ENCODE measurements at regions not wholly inside any gene's neighbourhood (a gene's known extent, or its start where the extent isn't known, plus 50 kb on each side); places are given as distances from the start of the nearest gene placed in this dataset.
"Not testable (repeated sequence)": the region's sequence is repeated elsewhere in the genome, so short reads cannot be mapped to it uniquely, and the experiment has no call there.

DNA sequence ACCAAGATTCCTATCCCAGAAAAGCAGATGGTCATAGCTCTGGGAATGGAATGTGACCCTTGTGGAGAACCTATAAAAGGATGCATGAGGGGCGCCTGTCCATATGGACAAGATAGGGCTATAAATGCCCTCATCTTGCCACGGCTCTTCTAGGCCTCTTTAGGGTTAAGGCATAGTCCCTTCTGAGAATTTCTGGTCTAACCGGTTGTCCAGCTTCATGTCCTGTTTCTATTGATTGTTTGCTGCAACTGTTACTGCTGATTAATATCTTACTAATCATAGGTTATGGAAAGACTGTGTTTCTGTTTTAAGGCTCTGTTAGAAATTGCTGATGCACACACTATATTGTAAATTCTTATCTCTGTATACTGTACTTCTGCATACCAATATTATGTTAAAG is 462.6 kb upstream of the FSIP2 start:
- POLR2A ChIA-PET (ENCODE audit: unreplicated experiment); H2BK120ac ChIP-seq (ENCODE audit: low read depth, low read length); H3K27ac ChIP-seq (ENCODE audit: insufficient read depth, low read length); H4K5ac ChIP-seq (ENCODE audit: low read depth, low read length); H2AK9ac ChIP-seq (replicated peaks; ENCODE audit: low read depth, low read length, poor library complexity); H2BK15ac ChIP-seq (ENCODE audit: low read depth, low read length); ATAC-seq (ENCODE audit: low read depth); H3K56ac ChIP-seq (ENCODE audit: extremely low read depth, insufficient read depth, low read length); H3K23ac ChIP-seq (ENCODE audit: low read depth, low read length); CTCF ChIA-PET; H4K20me1 ChIP-seq (ENCODE audit: insufficient read depth, low read length); H3K4me3 ChIP-seq (ENCODE audit: insufficient read depth, low read depth, low read length); H3K36me3 ChIP-seq (ENCODE audit: control insufficient read depth, insufficient read depth, low read length); H3K27me3 ChIP-seq (ENCODE audit: control insufficient read depth, insufficient read depth, low read length); DNase-seq; H3K4me1 ChIP-seq (ENCODE audit: control insufficient read depth, insufficient read depth, low read length); H3K14ac ChIP-seq (replicated peaks; ENCODE audit: low read depth, low read length); H3K4me2 ChIP-seq (ENCODE audit: low read depth, low read length); H3K9me1 ChIP-seq (ENCODE audit: insufficient read depth, low read length); BruUV-seq (replicated peaks); H3K9me3 ChIP-seq (ENCODE audit: control insufficient read depth, insufficient read depth, low read length); in situ Hi-C loops (cut with MboI; ENCODE audit: low sequenced_read_pairs); H2BK5ac ChIP-seq (ENCODE audit: low read depth, low read length, poor library complexity, severe bottlenecking); H3K9ac ChIP-seq (ENCODE audit: low read depth, low read length); H2AK5ac ChIP-seq (ENCODE audit: low read depth, low read length); dilution Hi-C loops (cut with HindIII; ENCODE audit: low sequenced_read_pairs, unreplicated experiment); H4K8ac ChIP-seq (ENCODE audit: low read depth in 2 of 2, low read length in 2 of 2); H2BK20ac ChIP-seq (ENCODE audit: low read depth, low read length); H3K4ac ChIP-seq (ENCODE audit: low read depth, low read length); H4K91ac ChIP-seq (ENCODE audit: insufficient read depth, low read depth, low read length); H3K79me1 ChIP-seq (ENCODE audit: low read depth in 1 of 2, low read length in 2 of 2); H3K18ac ChIP-seq (ENCODE audit: low read depth, low read length); H2AFZ ChIP-seq (replicated peaks; ENCODE audit: low read length, poor library complexity); intact Hi-C loops (cut with micrococcal nuclease): not testable (repeated sequence)
- WGBS, 2 experiments (ENCODE audit: extremely low coverage in 2 of 2, insufficient read length in 1 of 2), result no CpG with 5 or more reads among the region's 3 CpGs

Measured in IMR-90 (cell line).